ENCODE measurements at regions not wholly inside any gene's neighbourhood (a gene's known extent, or its start where the extent isn't known, plus 50 kb on each side); places are given as distances from the start of the nearest gene placed in this dataset.

DNA sequence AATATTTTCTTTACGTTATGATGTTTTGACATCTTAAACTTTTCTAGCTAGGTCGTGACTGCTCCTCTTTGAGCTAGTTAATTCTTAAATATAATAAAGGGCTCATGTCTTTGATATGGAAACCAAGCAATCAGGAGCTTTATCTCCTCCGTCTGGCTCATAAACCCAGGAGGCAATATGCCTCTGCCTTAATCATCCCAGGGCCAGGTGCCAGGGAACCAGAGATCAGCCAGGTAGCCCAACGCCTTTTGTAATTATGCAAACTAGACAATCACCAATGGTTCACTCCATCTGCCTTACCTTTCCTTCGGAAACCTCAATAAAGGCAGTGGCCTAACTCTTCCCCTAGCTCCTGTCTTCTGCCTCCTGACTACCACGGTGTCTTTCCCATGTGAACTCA is 213.7 kb downstream of the KCNJ3 start:
- CTCF ChIA-PET = no interaction called here

More for the DNA sequence above, 213.7 kb downstream of the KCNJ3 start:
- Histone ChIP-seq H2AFZ (replicated peaks; ENCODE audit: low read length, poor library complexity) (no peak overlapping the region), H3K4me3 (ENCODE audit: insufficient read depth, low read depth, low read length) (no peak overlapping the region), H3K79me1 (ENCODE audit: low read depth in 1 of 2, low read length in 2 of 2) (no peaks in the 10 kb centered on the region), H2BK15ac (ENCODE audit: low read depth, low read length) (no peak overlapping the region), H3K56ac (ENCODE audit: extremely low read depth, insufficient read depth, low read length) (no peak overlapping the region), H2BK120ac (ENCODE audit: low read depth, low read length) (no peak overlapping the region), H3K9me1 (ENCODE audit: insufficient read depth, low read length) (no peaks in the 10 kb centered on the region), H2BK20ac (ENCODE audit: low read depth, low read length) (no peak overlapping the region), H2BK5ac (ENCODE audit: low read depth, low read length, poor library complexity, severe bottlenecking) (no peak overlapping the region), H3K4ac (ENCODE audit: low read depth, low read length) (no peak overlapping the region), H4K20me1 (ENCODE audit: insufficient read depth, low read length) (no peaks in the 10 kb centered on the region), H2AK9ac (replicated peaks; ENCODE audit: low read depth, low read length, poor library complexity) (no peak overlapping the region), H3K4me2 (ENCODE audit: low read depth, low read length) (no peak overlapping the region), H4K8ac (ENCODE audit: low read depth in 2 of 2, low read length in 2 of 2) (no peak overlapping the region), H3K27me3 (ENCODE audit: control insufficient read depth, insufficient read depth, low read length) (no peaks in the 10 kb centered on the region), H3K23ac (ENCODE audit: low read depth, low read length) (no peak overlapping the region), H2AK5ac (ENCODE audit: low read depth, low read length) (no peak overlapping the region), H4K91ac (ENCODE audit: insufficient read depth, low read depth, low read length) (no peak overlapping the region), H3K9ac (ENCODE audit: low read depth, low read length) (no peak overlapping the region), H3K9me3 (ENCODE audit: control insufficient read depth, insufficient read depth, low read length) (peaks cover 16% of the 10 kb centered on the region), H3K14ac (replicated peaks; ENCODE audit: low read depth, low read length) (no peak overlapping the region), H3K27ac (ENCODE audit: insufficient read depth, low read length) (no peak overlapping the region), H3K18ac (ENCODE audit: low read depth, low read length) (no peak overlapping the region), H3K36me3 (ENCODE audit: control insufficient read depth, insufficient read depth, low read length) (no peaks in the 10 kb centered on the region), H4K5ac (ENCODE audit: low read depth, low read length) (no peak overlapping the region), H3K4me1 (ENCODE audit: control insufficient read depth, insufficient read depth, low read length) (no peaks in the 10 kb centered on the region)
- ATAC-seq (ENCODE audit: low read depth) = no peak
- dilution Hi-C loops (cut with HindIII; ENCODE audit: low sequenced_read_pairs, unreplicated experiment) (no loop called here), intact Hi-C loops (cut with micrococcal nuclease) (no loop called here), in situ Hi-C loops (cut with MboI; ENCODE audit: low sequenced_read_pairs) (no loop called here)
- POLR2A ChIA-PET (ENCODE audit: unreplicated experiment) = no interaction called here
- WGBS, 2 experiments (ENCODE audit: extremely low coverage in 2 of 2, insufficient read length in 1 of 2) = no CpG with 5 or more reads among the region's 6 CpGs
- TF ChIP-seq RCOR1 (IDR thresholded peaks at IDR 0.05; ENCODE audit: insufficient replicate concordance, low read length) (no peak), POLR2A (IDR thresholded peaks at IDR 0.05; ENCODE audit: low read depth, low read length) (no peak), CEBPB (IDR thresholded peaks at IDR 0.05; ENCODE audit: low read depth, low read length) (no peak), MAFK (IDR thresholded peaks at IDR 0.05; ENCODE audit: low read depth, low read length) (no peak), MAZ (IDR thresholded peaks at IDR 0.05; ENCODE audit: borderline replicate concordance, low read depth, low read length) (no peak), BHLHE40 (IDR thresholded peaks at IDR 0.05; ENCODE audit: low read depth, low read length) (no peak), MXI1 (IDR thresholded peaks at IDR 0.05; ENCODE audit: borderline replicate concordance, low read depth, low read length) (no peak), CHD1 (IDR thresholded peaks at IDR 0.05; ENCODE audit: low read depth, low read length) (no peak), SMC3 (IDR thresholded peaks at IDR 0.05; ENCODE audit: low read depth, low read length) (no peak)
- TF ChIP-seq, protein P1, sequence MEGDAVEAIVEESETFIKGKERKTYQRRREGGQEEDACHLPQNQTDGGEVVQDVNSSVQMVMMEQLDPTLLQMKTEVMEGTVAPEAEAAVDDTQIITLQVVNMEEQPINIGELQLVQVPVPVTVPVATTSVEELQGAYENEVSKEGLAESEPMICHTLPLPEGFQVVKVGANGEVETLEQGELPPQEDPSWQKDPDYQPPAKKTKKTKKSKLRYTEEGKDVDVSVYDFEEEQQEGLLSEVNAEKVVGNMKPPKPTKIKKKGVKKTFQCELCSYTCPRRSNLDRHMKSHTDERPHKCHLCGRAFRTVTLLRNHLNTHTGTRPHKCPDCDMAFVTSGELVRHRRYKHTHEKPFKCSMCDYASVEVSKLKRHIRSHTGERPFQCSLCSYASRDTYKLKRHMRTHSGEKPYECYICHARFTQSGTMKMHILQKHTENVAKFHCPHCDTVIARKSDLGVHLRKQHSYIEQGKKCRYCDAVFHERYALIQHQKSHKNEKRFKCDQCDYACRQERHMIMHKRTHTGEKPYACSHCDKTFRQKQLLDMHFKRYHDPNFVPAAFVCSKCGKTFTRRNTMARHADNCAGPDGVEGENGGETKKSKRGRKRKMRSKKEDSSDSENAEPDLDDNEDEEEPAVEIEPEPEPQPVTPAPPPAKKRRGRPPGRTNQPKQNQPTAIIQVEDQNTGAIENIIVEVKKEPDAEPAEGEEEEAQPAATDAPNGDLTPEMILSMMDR (conservative IDR thresholded peaks at IDR 0.05; ENCODE audit: low read depth, low read length) = no peak
- no peak for DNase-seq
- BruUV-seq (replicated peaks) = no TSS peak

Measured in IMR-90 (cell line).